ENCODE measurements at regions not wholly inside any gene's neighbourhood (a gene's known extent, or its start where the extent isn't known, plus 50 kb on each side); places are given as distances from the start of the nearest gene placed in this dataset.
"Not testable (repeated sequence)": the region's sequence is repeated elsewhere in the genome, so short reads cannot be mapped to it uniquely, and the experiment has no call there.

- Mint-ChIP-seq H3K9me3 (no peaks in the 10 kb centered on the region), H3K36me3 (no peaks in the 10 kb centered on the region), H3K4me3 (no peak overlapping the region), H3K4me1 (peaks cover 0 to 3% (median 1%) of the 10 kb centered on the region in 4 donors), H3K27ac (no peak overlapping the region), H3K27me3 (no peaks in the 10 kb centered on the region)
- DNase-seq (no peak), ATAC-seq (no peak)
- POLR2A ChIA-PET, result no interaction called here
Observed at GRCh38 chr13:104949840-104950740, 1585.4 kb downstream of the EFNB2 start.

- DNase-seq (no peak), ATAC-seq (no peak)
- Mint-ChIP-seq H3K9me3 (no peaks in the 10 kb centered on the region), H3K4me3 (no peak overlapping the region), H3K27ac (no peak overlapping the region), H3K27me3 (no peaks in the 10 kb centered on the region), H3K4me1 (no peaks in the 10 kb centered on the region), H3K36me3 (no peaks in the 10 kb centered on the region)
- POLR2A ChIA-PET, result interaction anchor here (0.7 kb wide), 1 partner anchor 227 kb away, joined by 4 read pairs; no protein-coding TSS in a partner anchor
Observed at GRCh38 chr13:104944176-104944575, 1591.3 kb downstream of the EFNB2 start.

- no peak overlapping the region for H3K27ac Mint-ChIP-seq
- no peak overlapping the region for H3K4me3 Mint-ChIP-seq
- POLR2A ChIA-PET, result no interaction called here
- no peaks in the 10 kb centered on the region for H3K36me3 Mint-ChIP-seq
- ATAC-seq (no peak), DNase-seq (no peak)
- no peaks in the 10 kb centered on the region for H3K9me3 Mint-ChIP-seq
- no peaks in the 10 kb centered on the region for H3K27me3 Mint-ChIP-seq
- no peaks in the 10 kb centered on the region for H3K4me1 Mint-ChIP-seq
Observed at GRCh38 chr13:104943331-104943730, 1592.1 kb downstream of the EFNB2 start.

- H3K27me3 Mint-ChIP-seq, result no peaks in the 10 kb centered on the region
- H3K4me3 Mint-ChIP-seq, result no peak overlapping the region
- H3K4me1 Mint-ChIP-seq, result no peaks in the 10 kb centered on the region
- DNase-seq (no peak), ATAC-seq (no peak)
- H3K9me3 Mint-ChIP-seq, result peaks cover 0 to 11% (median 0%) of the 10 kb centered on the region in 9 donors
- POLR2A ChIA-PET, result no interaction called here
- H3K36me3 Mint-ChIP-seq, result peaks cover 0 to 5% (median 0%) of the 10 kb centered on the region in 3 donors
- no peak overlapping the region for H3K27ac Mint-ChIP-seq
Observed at GRCh38 chr13:104937881-104938280, 1597.6 kb downstream of the EFNB2 start.

- no peaks in the 10 kb centered on the region for H3K4me1 Mint-ChIP-seq
- ATAC-seq, result no peak
- no peaks in the 10 kb centered on the region for H3K27me3 Mint-ChIP-seq
- peaks cover 0 to 11% (median 0%) of the 10 kb centered on the region in 9 donors for H3K9me3 Mint-ChIP-seq
- POLR2A ChIA-PET, result no interaction called here
- no peak for DNase-seq
- H3K4me3 Mint-ChIP-seq, result no peak overlapping the region
- no peak overlapping the region for H3K27ac Mint-ChIP-seq
- peaks cover 0 to 5% (median 0%) of the 10 kb centered on the region in 3 donors for H3K36me3 Mint-ChIP-seq
Observed at GRCh38 chr13:104936304-104936703, 1599.2 kb downstream of the EFNB2 start.

GRCh38 chr13:104920513-104920912, 1614.9 kb downstream of the EFNB2 start:
- POLR2A ChIA-PET, H3K27me3 Mint-ChIP-seq: not testable (repeated sequence)
- Mint-ChIP-seq H3K27ac (peak overlapping the region in 7 of 10 donors; percentile 13 to 82 (median 52)), H3K4me3 (peak overlapping the region in 7 of 10 donors; percentile 40 to 69 (median 56)), H3K36me3 (peaks cover 0 to 30% (median 8%) of the 10 kb centered on the region in 3 donors), H3K9me3 (peaks cover 0 to 37% (median 14%) of the 10 kb centered on the region in 9 donors), H3K4me1 (peaks cover 18 to 52% (median 28%) of the 10 kb centered on the region in 4 donors)
- peak in 4 of 10 donors; percentile 21 to 56 (median 33) for DNase-seq
- peak; percentile 44 to 46 for ATAC-seq

GRCh38 chr13:104920091-104920490, 1615.4 kb downstream of the EFNB2 start:
- Mint-ChIP-seq H3K4me1 (peaks cover 18 to 52% (median 28%) of the 10 kb centered on the region in 4 donors), H3K4me3 (peak overlapping the region in 7 of 10 donors; percentile 40 to 69 (median 56)), H3K9me3 (peaks cover 0 to 37% (median 14%) of the 10 kb centered on the region in 9 donors), H3K36me3 (peaks cover 0 to 30% (median 8%) of the 10 kb centered on the region in 3 donors), H3K27me3 (peaks cover 0 to 3% (median 0%) of the 10 kb centered on the region in 5 donors), H3K27ac (peak overlapping the region in 3 of 10 donors; percentile 13 to 82 (median 60))
- ATAC-seq (no peak), DNase-seq (no peak)
- POLR2A ChIA-PET, result no interaction called here

GRCh38 chr13:104900191-104900817, 1635.2 kb downstream of the EFNB2 start:
- no peak overlapping the region for H3K27ac Mint-ChIP-seq
- ATAC-seq (no peak), DNase-seq (no peak)
- H3K9me3 Mint-ChIP-seq, result peaks cover 0 to 16% (median 0%) of the 10 kb centered on the region in 9 donors
- H3K4me1 Mint-ChIP-seq, result no peaks in the 10 kb centered on the region
- H3K4me3 Mint-ChIP-seq, result no peak overlapping the region
- POLR2A ChIA-PET, result no interaction called here
- no peaks in the 10 kb centered on the region for H3K36me3 Mint-ChIP-seq
- H3K27me3 Mint-ChIP-seq, result peaks cover 0 to 1% (median 0%) of the 10 kb centered on the region in 5 donors

GRCh38 chr13:104898484-104898883, 1637.0 kb downstream of the EFNB2 start:
- ATAC-seq (no peak), DNase-seq (no peak)
- H3K27ac Mint-ChIP-seq, result no peak overlapping the region
- no peaks in the 10 kb centered on the region for H3K4me1 Mint-ChIP-seq
- POLR2A ChIA-PET, result no interaction called here
- peaks cover 0 to 16% (median 0%) of the 10 kb centered on the region in 9 donors for H3K9me3 Mint-ChIP-seq
- H3K4me3 Mint-ChIP-seq, result no peak overlapping the region
- peaks cover 0 to 1% (median 0%) of the 10 kb centered on the region in 5 donors for H3K27me3 Mint-ChIP-seq
- H3K36me3 Mint-ChIP-seq, result no peaks in the 10 kb centered on the region

- peaks cover 0 to 3% (median 0%) of the 10 kb centered on the region in 4 donors for H3K4me1 Mint-ChIP-seq
- H3K27ac Mint-ChIP-seq, result no peak overlapping the region
- H3K4me3 Mint-ChIP-seq, result no peak overlapping the region
- POLR2A ChIA-PET, result no interaction called here
- H3K9me3 Mint-ChIP-seq, result peaks cover 0 to 16% (median 0%) of the 10 kb centered on the region in 9 donors
- DNase-seq (no peak), ATAC-seq (no peak)
- H3K36me3 Mint-ChIP-seq, result no peaks in the 10 kb centered on the region
- peaks cover 0 to 2% (median 0%) of the 10 kb centered on the region in 5 donors for H3K27me3 Mint-ChIP-seq
Observed at GRCh38 chr13:104895521-104895920, 1639.9 kb downstream of the EFNB2 start.

GRCh38 chr13:104875038-104875754, 1660.3 kb downstream of the EFNB2 start:
- peak in 5 of 10 donors; percentile 5 to 43 (median 19) for DNase-seq
- peak overlapping the region in 9 of 10 donors; percentile 13 to 88 (median 52) for H3K27ac Mint-ChIP-seq
- H3K4me1 Mint-ChIP-seq, result peaks cover 6 to 16% (median 14%) of the 10 kb centered on the region in 4 donors
- H3K9me3 Mint-ChIP-seq, result peaks cover 1 to 5% (median 2%) of the 10 kb centered on the region in 9 donors
- peaks cover 0 to 5% (median 2%) of the 10 kb centered on the region in 3 donors for H3K36me3 Mint-ChIP-seq
- no peaks in the 10 kb centered on the region for H3K27me3 Mint-ChIP-seq
- POLR2A ChIA-PET, result no interaction called here
- H3K4me3 Mint-ChIP-seq, result peak overlapping the region in 9 of 10 donors; percentile 19 to 58 (median 48)
- ATAC-seq, result peak; percentile 61 to 82

- peaks cover 0 to 18% (median 10%) of the 10 kb centered on the region in 3 donors for H3K36me3 Mint-ChIP-seq
- H3K4me1 Mint-ChIP-seq, result peaks cover 7 to 31% (median 26%) of the 10 kb centered on the region in 4 donors
- H3K27me3 Mint-ChIP-seq, result no peaks in the 10 kb centered on the region
- POLR2A ChIA-PET, result no interaction called here
- DNase-seq (no peak), ATAC-seq (no peak)
- H3K27ac Mint-ChIP-seq, result no peak overlapping the region
- peaks cover 9 to 28% (median 12%) of the 10 kb centered on the region in 9 donors for H3K9me3 Mint-ChIP-seq
- no peak overlapping the region for H3K4me3 Mint-ChIP-seq
Observed at GRCh38 chr13:104872153-104872552, 1663.3 kb downstream of the EFNB2 start.

All from naive thymus-derived CD8-positive, alpha-beta T cell (primary cell).